SU-DHL-6 (cell line): ENCODE measurements at regions not wholly inside any gene's neighbourhood (a gene's known extent, or its start where the extent isn't known, plus 50 kb on each side); places are given as distances from the start of the nearest gene placed in this dataset.

ENCODE experiments used
- H2AFZ ChIP-seq: fragments of 200-600 bp; sonication (generic); 2 replicates; pipeline ENCODE4 v1.6.1; 2014; ENCODE audit warnings: low read depth, mild to moderate bottlenecking, moderate library complexity, mixed read lengths, antibody characterized with exemption, low read length; ENCODE audit not compliant: severe bottlenecking
- H3F3A ChIP-seq: fragments of 200-600 bp; shearing (Covaris generic); 2 replicates; pipeline ENCODE4 v1.6.0; 2016; ENCODE audit warnings: antibody characterized with exemption, mild to moderate bottlenecking; ENCODE audit not compliant: insufficient read depth
- H3K27ac ChIP-seq: fragments of 200-600 bp; sonication (generic); 2 replicates; pipeline ENCODE4 v1.5.1; 2016; ENCODE audit warnings: low read depth, mild to moderate bottlenecking, low read length, moderate library complexity, mixed read lengths
- H3K27me3 ChIP-seq: fragments of 200-600 bp; sonication (generic), shearing (Covaris generic); 2 replicates; pipeline ENCODE4 v1.6.0; 2014; ENCODE audit warnings: mild to moderate bottlenecking, low read length
- H3K36me3 ChIP-seq: fragments of 200-600 bp; sonication (generic); 2 replicates; pipeline ENCODE4 v1.6.1; 2014; ENCODE audit warnings: mild to moderate bottlenecking, low read length, mixed read lengths
- H3K4me2 ChIP-seq: fragments of 300-600, 200-600 bp; shearing (Covaris generic), sonication (generic); 2 replicates; pipeline ENCODE4 v1.6.0; 2014; ENCODE audit warnings: low read length, low read depth, mild to moderate bottlenecking; ENCODE audit not compliant: poor library complexity, severe bottlenecking
- H3K4me3 ChIP-seq: fragments of 200-600 bp; sonication (generic); 2 replicates; pipeline ENCODE4 v1.5.1; 2014; ENCODE audit warnings: antibody characterized with exemption, low read length, mild to moderate bottlenecking, mixed read lengths; ENCODE audit not compliant: insufficient read depth, poor library complexity, severe bottlenecking
- H3K79me2 ChIP-seq: fragments of 200-600 bp; sonication (generic); 2 replicates; pipeline ENCODE4 v1.6.1; 2014; ENCODE audit warnings: mild to moderate bottlenecking, low read length, moderate library complexity; ENCODE audit not compliant: insufficient read depth
- H3K9ac ChIP-seq: fragments of 200-600 bp; sonication (generic); 2 replicates; pipeline ENCODE4 v1.7.0; 2014; ENCODE audit warnings: mild to moderate bottlenecking, low read length
- H3K9me2 ChIP-seq: fragments of 200-600 bp; sonication (generic); replicated peaks from 2 replicates; pipeline ENCODE4 v1.6.1; 2014; ENCODE audit warnings: low read length; ENCODE audit not compliant: insufficient read depth
- H3K9me3 ChIP-seq: fragments of 200-600 bp; sonication (generic); 2 replicates; pipeline ENCODE4 v1.6.1; 2014; ENCODE audit warnings: low read length, mixed read lengths; ENCODE audit not compliant: insufficient read depth
- H4K20me1 ChIP-seq: fragments of 200-600 bp; sonication (generic); 2 replicates; pipeline ENCODE4 v1.6.1; 2014; ENCODE audit warnings: low read depth, mild to moderate bottlenecking, antibody characterized with exemption, low read length, moderate library complexity, mixed read lengths
- EZH2phosphoT487 ChIP-seq: fragments of 200-600 bp; sonication (generic), shearing (Covaris generic); conservative IDR thresholded peaks from 2 replicates; pipeline ENCODE4 v1.6.1; 2018; ENCODE audit warnings: mild to moderate bottlenecking, antibody characterized with exemption, low read length, moderate library complexity, mixed read lengths
- TF ChIP-seq, protein P1 (sequence below): fragments of 200-600 bp; sonication (generic); IDR thresholded peaks from one replicate; pipeline ENCODE4 v1.5.1; 2017; ENCODE audit warnings: antibody characterized with exemption, mild to moderate bottlenecking, low read length, moderate library complexity; ENCODE audit not compliant: insufficient read depth, poor library complexity, severe bottlenecking

GRCh38 chr6:137816133-137816579 is 50.9 kb upstream of the TNFAIP3 start:
- no peak overlapping the region for H2AFZ ChIP-seq
- H3F3A ChIP-seq = no peaks in the 10 kb centered on the region
- no peaks in the 10 kb centered on the region for H3K79me2 ChIP-seq

GRCh38 chr6:137816688-137817618 is 50.1 kb upstream of the TNFAIP3 start:
- Histone ChIP-seq H4K20me1 (no peaks in the 10 kb centered on the region), H3K4me2 (no peak overlapping the region), H3K4me3 (no peak overlapping the region), H3K9me3 (no peaks in the 10 kb centered on the region), H3F3A (no peaks in the 10 kb centered on the region), H3K36me3 (no peaks in the 10 kb centered on the region), H2AFZ (no peak overlapping the region), H3K9me2 (no peaks in the 10 kb centered on the region), H3K27ac (no peak overlapping the region), H3K27me3 (no peaks in the 10 kb centered on the region), H3K79me2 (no peaks in the 10 kb centered on the region), H3K9ac (no peak overlapping the region)
- TF ChIP-seq EZH2phosphoT487 = no peak
- TF ChIP-seq, protein P1, sequence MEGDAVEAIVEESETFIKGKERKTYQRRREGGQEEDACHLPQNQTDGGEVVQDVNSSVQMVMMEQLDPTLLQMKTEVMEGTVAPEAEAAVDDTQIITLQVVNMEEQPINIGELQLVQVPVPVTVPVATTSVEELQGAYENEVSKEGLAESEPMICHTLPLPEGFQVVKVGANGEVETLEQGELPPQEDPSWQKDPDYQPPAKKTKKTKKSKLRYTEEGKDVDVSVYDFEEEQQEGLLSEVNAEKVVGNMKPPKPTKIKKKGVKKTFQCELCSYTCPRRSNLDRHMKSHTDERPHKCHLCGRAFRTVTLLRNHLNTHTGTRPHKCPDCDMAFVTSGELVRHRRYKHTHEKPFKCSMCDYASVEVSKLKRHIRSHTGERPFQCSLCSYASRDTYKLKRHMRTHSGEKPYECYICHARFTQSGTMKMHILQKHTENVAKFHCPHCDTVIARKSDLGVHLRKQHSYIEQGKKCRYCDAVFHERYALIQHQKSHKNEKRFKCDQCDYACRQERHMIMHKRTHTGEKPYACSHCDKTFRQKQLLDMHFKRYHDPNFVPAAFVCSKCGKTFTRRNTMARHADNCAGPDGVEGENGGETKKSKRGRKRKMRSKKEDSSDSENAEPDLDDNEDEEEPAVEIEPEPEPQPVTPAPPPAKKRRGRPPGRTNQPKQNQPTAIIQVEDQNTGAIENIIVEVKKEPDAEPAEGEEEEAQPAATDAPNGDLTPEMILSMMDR = no peak

More at GRCh38 chr6:137816133-137816579, 50.9 kb upstream of the TNFAIP3 start:
- H3K4me3 ChIP-seq = no peak overlapping the region
- H3K4me2 ChIP-seq = no peak overlapping the region
- no peaks in the 10 kb centered on the region for H4K20me1 ChIP-seq
- TF ChIP-seq, protein P1 = no peak
- TF ChIP-seq EZH2phosphoT487 = no peak
- H3K36me3 ChIP-seq = no peaks in the 10 kb centered on the region
- H3K9me2 ChIP-seq = no peaks in the 10 kb centered on the region
- no peak overlapping the region for H3K9ac ChIP-seq
- H3K27me3 ChIP-seq = no peaks in the 10 kb centered on the region
- H3K9me3 ChIP-seq = no peaks in the 10 kb centered on the region
- H3K27ac ChIP-seq = no peak overlapping the region
